Left cardiac atrium (tissue), 4 donors: ENCODE measurements at regions not wholly inside any gene's neighbourhood (a gene's known extent, or its start where the extent isn't known, plus 50 kb on each side); places are given as distances from the start of the nearest gene placed in this dataset.

Source experiments
- ATAC-seq, 2 donors: fragments of 200-7000 bp; cut with Tn5 transposase; one replicate each; pipeline ENCODE4 v1.9.1; 2020; ENCODE audit warnings: mild to moderate bottlenecking in 2 of 2, moderate library complexity in 2 of 2
- DNase-seq: peaks from one replicate; pipeline ENCODE4 v3.0.0-alpha.2; 2020
- intact Hi-C, 2 donors: fragments of 100-400 bp; cut with DNase I; formaldehyde crosslinking; loops; one replicate each; pipeline versions ENCODE4 v1.14.1 to v1.15.1; 2022 to 2023
- donor health status: DM: no; HTN: yes; CAD: no.
- donor health status: DM: no; HTN: yes; CAD: no; lungs with severe emphysema.
- donor health status: DM: yes; HTN: yes; CAD: no.
- donor health status: Dilated cardiomyopathy.

DNA sequence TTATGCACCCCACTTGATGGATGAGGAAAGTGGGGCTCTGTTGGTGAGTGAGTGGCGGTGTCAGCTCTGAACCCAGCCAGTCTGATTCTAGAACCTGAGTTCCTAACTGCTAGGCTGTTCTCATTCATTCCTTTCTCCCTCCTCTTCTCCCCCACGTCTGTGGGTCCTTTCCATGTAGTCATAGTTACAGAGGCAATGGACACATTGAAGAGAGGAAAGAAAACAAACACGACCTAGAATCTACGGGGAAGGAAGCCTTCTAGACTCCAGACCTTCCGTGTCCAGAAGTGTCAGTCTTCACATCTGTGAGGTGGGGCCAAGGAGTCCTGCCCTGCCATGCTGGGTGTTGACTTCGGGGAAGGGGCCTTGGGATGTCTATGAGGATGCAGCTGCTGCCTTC lies 115.8 kb upstream of the WNT4 start:
- intact Hi-C loops = no loop called here
- ATAC-seq = no peak
- no peak for DNase-seq

- DNase-seq = no peak
- ATAC-seq = no peak
- intact Hi-C loops = no loop called here
These were observed 116.8 kb upstream of the WNT4 start for GRCh38 chr1:22259551-22260282.

- intact Hi-C loops = no loop called here
- no peak for DNase-seq
- ATAC-seq = no peak
These were observed 118.0 kb upstream of the WNT4 start for GRCh38 chr1:22260860-22261432.

GRCh38 chr1:22261580-22261979 lies 118.7 kb upstream of the WNT4 start:
- ATAC-seq = no peak
- intact Hi-C loops = no loop called here
- DNase-seq = no peak

- intact Hi-C loops = no loop called here
- ATAC-seq (no peak), DNase-seq (no peak)
These were observed 119.7 kb upstream of the WNT4 start for GRCh38 chr1:22262583-22262982.

DNA sequence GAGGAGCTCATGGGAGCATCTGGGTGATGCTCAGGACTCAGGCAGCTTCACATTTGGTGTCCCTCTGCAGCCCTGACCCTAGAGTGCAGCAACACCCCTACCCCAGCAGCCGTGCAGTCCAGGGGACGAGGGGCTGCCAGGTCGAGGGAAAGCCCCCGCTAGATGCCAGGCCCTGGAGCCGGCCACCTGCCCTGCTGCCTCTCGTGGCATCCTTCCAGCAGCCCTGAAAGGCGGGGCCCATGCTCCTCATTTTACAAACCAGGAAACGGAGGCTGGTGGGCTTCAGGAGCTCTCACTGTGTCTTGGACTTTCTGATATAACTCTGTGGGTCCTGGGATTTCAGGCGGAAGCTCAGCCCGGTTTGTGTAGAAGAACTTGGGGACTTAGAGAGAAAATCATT lies 120.5 kb upstream of the WNT4 start:
- intact Hi-C loops = no loop called here
- DNase-seq = no peak
- no peak for ATAC-seq

- DNase-seq = no peak
- intact Hi-C loops = no loop called here
These were observed 121.8 kb upstream of the WNT4 start for GRCh38 chr1:22264464-22265341.

GRCh38 chr1:22266141-22266540 lies 123.2 kb upstream of the WNT4 start:
- ATAC-seq = no peak
- DNase-seq = no peak
- intact Hi-C loops = no loop called here

More at GRCh38 chr1:22264464-22265341, 121.8 kb upstream of the WNT4 start:
- ATAC-seq = no peak

DNA sequence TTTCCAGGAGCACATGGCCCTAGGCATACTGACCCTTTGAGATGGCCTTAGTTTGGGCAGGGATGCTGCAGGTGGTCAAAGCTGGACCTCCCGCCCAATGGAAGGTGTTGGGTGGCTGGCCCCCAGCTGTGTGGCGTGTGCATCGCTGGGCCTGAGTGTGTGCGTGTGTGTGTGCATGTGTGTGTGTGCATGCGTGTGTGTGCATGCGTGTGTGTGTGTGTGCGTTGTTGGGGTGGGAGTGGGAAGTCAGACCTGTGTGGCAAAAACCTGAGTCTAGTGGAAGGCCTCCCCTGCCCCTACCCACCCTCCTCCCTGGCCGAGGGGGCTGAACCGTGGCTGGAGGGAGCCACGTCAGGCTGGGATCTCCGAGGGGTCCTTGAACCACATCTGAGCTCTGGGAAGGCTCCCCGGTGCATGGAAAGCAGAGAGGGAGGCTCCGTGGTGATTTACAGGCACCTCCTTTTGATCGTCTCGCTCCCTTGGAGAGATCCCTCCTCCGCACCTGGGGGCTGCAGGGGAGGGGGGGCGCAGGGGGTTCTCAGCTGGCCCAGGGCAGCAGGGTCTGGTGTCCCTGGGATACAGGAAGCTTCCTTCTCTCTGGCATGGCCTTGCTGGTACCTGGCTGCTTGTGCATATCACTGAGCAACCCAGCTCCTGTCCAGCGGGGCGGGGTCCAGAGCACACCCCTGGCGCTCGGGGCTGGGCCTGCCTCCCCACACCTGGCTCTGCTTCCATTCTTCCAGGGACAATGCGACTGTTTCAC lies 124.7 kb upstream of the WNT4 start:
- ATAC-seq = no peak
- no peak for DNase-seq
- intact Hi-C loops = no loop called here

GRCh38 chr1:22268327-22268726 lies 125.4 kb upstream of the WNT4 start:
- DNase-seq (no peak), ATAC-seq (no peak)
- intact Hi-C loops = no loop called here

DNA sequence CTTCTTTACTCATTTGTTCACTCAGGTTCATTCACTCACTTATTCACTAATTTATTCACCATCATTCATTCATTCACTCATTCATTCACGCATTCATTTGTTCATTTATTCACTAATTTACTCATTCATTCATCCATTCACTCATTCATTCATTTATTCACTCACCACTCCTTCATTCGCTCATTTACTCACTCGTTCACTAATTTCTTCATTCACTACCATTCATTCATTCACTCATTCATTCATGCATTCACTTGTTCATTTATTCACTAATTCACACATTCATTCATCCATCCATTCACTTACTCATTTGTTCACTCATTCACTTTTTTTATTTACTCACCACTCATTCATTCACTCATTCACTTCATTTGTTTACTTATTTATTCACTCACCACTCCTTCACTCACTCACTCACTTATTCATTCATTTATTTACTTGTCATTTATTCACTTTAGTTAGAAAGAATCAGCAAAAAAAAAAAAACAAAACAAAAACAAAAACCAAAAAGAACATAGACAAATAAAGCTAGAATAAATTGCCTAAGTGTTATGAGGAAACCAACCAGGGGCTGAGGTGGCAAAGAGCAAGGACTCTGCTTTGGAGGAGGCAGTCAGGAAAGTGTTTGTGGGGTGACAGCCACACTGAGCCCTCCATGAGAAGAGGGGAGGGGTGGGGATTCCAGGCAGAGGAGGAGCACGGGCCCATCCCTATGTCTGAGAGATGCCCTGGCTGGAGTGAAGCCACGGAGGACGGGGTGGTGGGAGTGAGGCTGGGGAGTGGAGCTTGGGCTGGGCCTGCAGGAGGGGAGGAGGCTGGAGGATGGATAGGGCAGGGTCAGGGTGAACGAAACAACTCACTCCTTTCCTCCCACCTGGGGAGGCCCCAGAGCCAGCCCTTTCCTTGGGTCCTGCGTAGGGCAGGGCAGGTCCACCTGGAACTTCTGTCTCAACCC lies 129.2 kb upstream of the WNT4 start:
- ATAC-seq (no peak), DNase-seq (no peak)
- intact Hi-C loops = loop anchor here in 1 of 2 donors (10.0 kb wide), 2 partner anchors 137 to 167 kb away; no protein-coding TSS in a partner anchor

GRCh38 chr1:22273686-22274681 lies 131.1 kb upstream of the WNT4 start:
- intact Hi-C loops = loop anchor here in 1 of 2 donors (10.0 kb wide), 2 partner anchors 139 to 169 kb away; no protein-coding TSS in a partner anchor
- DNase-seq (no peak), ATAC-seq (no peak)

DNA sequence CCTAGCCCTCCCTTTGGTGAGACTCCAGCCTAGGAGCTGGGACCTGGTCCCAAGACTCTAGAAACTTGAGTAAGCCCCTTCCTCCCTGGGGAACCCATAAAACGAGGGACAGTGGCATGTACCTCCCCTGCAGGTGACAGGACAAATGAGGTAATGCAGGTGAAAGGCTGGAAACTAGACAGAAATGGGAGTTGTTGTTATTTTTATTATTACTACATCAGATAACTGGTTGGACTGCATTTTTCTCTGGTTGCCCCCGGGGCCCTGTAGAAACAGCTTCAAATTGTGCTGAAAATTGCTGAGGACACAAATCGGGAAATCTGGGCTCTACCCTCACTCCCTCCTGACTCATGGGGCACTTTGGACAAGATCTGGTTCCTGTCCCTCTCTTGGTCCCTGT lies 132.3 kb upstream of the WNT4 start:
- intact Hi-C loops = loop anchor here in 1 of 2 donors (10.0 kb wide), 2 partner anchors 140 to 170 kb away; no protein-coding TSS in a partner anchor
- ATAC-seq (no peak), DNase-seq (no peak)

DNA sequence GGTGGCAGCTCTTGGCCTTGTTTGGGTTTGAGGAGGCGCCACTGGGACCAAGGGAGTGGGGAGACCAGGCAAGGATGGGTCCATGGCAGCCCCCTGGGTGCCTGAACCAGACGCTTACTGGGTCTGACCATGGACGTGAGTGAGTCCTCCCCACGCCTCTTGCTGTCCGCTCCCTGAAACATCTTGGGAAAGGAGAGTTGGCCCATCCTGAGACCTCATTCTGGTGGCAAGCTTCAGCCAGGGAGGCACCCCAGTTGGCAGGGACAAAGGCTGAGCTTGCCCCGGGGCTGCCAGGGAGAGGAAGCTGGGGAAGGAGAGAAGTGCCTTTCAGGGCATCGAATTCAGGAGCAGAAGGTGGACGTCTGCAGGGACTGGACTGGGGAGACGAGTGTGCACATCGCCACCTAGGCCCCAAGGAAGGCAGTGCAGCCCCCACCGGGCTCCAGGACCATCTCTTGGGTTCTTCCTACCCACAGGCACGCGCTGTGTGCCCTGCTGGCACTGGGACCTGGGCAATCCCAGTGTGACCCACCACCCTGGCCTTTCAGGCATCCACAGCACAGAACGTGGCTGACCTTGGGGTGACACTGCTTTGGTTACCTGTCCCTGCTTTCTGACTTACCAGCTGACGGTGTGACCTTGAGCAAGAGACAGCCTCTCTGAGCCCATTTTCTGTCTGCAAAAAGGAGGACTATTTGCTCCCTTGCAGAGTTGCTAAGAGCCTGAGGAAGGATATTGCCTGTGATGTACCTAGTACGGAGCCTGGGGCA lies 132.9 kb upstream of the WNT4 start:
- peak; percentile 40 for DNase-seq
- ATAC-seq = peak; percentile 65 to 83
- intact Hi-C loops = loop anchor here in 1 of 2 donors (10.0 kb wide), 2 partner anchors 141 to 171 kb away; no protein-coding TSS in a partner anchor

GRCh38 chr1:22276396-22276748 lies 133.5 kb upstream of the WNT4 start:
- DNase-seq (no peak), ATAC-seq (no peak)
- intact Hi-C loops = loop anchor here in 1 of 2 donors (10.0 kb wide), 2 partner anchors 142 to 172 kb away; no protein-coding TSS in a partner anchor

GRCh38 chr1:22277662-22278061 lies 134.8 kb upstream of the WNT4 start:
- ATAC-seq (no peak), DNase-seq (no peak)
- intact Hi-C loops = loop anchor here in 1 of 2 donors (10.0 kb wide), 2 partner anchors 143 to 173 kb away; no protein-coding TSS in a partner anchor
